D341Med (cell line): ENCODE measurements at regions not wholly inside any gene's neighbourhood (a gene's known extent, or its start where the extent isn't known, plus 50 kb on each side); places are given as distances from the start of the nearest gene placed in this dataset.
"Not testable (repeated sequence)": the region's sequence is repeated elsewhere in the genome, so short reads cannot be mapped to it uniquely, and the experiment has no call there.

ENCODE experiments used
- DNase-seq: peaks from one replicate; pipeline ENCODE4 v3.0.0; 2012; ENCODE audit warnings: low spot score

DNA sequence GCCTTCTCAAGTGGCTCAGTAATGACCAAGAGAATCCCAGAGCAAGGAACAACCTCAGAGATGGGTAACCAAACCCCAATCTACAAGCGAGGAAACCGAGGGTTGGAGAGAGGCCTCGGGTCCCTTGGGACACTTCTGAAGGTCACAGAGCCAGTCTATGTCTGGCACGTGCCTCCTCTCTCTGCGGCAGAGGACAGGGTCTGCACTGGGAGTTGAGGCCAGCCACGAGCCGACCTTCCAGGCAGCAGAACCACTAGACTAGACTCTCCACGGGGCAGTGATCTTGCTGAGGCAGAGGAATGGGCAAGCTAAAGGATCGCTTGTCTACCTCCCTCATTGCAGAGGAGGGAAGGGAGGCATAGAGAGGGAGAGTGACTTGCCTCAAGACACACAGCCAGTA, 100.6 kb upstream of the SMAD3 start:
- DNase-seq, result no peak

DNA sequence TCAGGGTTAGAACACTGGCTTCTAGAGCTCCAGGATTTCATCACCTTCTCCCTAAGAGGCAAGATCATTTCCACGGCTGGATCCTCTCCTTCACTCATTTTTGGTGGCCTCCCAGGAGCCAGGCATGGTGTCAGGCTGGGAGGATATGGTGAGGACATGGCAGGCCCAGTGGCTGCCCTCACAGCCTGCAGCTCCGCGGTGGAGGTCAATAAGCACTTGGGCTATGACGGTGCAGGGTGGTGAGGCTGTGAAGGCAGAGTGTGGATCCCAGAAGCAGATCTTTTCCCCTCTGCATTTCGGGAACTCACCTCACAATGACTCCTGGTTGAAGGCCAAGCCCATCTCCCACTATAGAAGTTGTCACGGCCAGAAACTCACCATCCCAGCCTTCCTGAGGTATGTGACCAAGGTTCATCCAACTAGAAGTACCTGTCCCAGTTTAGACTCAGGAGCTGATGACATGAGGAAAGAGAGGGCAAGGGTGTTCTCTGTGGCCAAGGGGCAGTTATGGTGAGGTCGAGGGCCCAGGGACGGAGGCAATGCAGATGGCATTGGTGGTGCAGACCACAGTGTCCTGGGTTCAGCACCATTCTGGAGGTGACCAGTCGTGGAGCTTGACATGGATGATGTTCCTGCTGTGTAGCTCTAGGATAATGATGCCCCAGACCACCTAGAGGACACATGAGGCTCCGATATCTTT, 100.1 kb upstream of the SMAD3 start:
- DNase-seq, result no peak

DNA sequence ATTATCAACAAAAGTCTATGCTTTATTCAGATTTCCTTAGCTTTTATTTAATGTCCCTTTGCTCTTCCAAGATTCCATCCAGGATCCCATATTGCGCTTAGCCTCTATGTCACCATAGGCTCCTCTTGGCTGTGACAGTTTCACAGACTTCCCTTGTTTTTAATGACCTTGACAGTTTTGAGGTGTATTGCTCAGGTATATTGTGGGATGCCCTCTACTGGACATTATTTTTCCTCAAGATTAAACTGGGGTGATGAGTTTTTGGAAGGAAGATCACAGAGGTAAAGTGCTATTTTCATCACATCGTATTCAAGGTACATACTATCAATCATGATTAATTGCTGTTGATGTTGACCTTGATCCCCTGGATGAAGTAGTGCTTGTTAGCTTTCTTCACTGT, 99.1 kb upstream of the SMAD3 start:
- DNase-seq, result no peak

DNA sequence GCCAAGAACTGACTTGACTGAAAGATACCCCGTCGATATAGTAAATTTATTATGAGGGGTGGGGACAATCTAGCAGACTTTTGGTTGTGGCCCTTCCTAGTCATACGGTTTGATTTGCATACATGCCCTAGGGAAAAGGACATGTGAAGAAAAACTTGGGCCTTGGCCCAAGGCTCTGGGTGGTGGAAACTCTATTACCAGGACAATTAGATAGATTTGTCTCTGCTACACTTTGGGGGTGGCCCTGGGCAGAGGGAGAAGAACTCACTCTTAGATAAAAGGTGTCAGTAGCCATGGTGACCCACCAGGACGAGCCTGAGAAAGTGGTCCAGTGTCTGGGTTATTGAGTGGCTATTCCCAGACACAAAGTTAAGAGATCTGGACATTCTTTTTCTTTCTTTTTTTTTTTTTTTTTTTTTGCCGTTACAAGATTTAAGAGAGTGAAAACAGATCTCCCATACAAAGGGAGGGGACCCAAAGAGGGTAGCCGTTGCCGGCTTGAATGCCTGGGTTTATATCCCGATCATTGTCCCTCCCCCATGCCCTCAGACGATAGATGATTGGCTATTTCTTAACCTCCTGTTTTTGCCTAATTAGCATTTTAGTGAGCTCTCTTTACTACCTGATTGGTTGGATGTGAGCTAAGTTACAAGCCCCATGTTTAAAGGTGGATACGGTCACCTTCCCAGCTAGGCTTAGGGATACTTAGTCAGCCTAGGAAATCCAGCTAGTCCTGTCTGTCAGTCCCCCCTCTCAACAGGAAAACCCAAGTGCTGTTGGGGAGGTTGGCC, 96.4 kb upstream of the SMAD3 start:
- DNase-seq, result no peak

DNA sequence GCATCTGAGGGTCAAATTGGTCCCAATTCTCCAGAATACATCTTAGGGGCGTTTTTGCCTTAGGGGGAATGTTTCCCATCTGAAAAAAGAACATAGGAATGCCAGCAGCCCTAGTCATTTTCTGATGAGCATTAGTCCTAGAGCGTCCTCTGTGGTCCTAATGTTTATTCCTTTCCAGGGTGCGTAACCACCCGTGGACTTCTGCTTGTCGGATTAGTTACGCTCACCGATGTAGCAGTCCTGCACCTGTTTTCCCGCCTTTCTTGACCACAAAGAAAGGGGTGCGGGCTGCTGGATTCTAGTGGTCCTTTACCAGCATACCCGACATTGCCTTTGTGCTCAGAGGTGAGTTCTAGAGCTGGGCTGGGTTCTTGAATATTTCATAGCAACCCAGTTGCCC, 91.3 kb upstream of the SMAD3 start:
- not testable (repeated sequence) for DNase-seq

DNA sequence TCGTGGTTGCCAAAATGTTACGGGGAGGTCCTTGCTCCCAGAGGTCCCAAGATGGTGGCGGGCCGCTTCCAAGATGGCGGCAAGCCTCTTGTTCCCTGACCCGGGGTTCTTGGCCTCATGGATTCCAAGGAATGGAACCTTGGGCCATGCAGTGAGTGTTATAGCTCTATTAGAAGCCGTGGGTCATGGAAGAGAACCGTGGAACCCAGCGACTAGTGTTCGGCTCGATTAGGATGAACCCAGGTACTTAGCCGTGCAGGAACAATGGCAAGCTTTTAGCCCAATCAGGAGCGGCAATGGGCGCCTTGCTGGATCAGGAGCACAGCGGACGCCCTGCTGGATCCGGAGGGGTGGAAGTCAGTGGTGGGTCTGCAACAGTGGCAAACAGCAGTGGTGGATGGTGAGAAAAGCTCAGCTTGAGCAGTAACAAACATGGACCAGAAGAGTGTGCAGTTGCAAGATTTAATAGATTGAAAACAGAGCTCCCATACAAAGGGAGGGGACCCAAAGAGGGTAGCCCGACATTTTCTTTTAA, 89.2 kb upstream of the SMAD3 start:
- DNase-seq, result not testable (repeated sequence)

DNA sequence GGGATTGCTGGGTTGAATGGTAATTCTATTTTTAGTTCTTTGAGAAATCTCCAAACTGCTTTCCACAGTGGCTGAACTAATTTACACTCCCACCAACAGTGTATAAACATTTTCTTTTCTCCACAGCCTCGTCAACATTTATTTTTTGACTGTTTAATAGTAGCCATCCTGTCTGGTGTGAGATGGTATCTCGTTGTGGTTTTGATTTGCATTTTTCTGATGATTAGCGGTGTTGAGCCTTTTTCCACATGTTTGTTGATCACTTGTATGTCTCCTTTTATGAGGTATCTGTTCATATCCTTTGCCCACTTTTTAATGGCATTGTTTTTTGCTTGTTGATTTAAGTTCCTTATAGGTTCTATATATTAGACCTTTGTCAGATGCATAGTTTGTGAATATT, 85.1 kb upstream of the SMAD3 start:
- not testable (repeated sequence) for DNase-seq

DNA sequence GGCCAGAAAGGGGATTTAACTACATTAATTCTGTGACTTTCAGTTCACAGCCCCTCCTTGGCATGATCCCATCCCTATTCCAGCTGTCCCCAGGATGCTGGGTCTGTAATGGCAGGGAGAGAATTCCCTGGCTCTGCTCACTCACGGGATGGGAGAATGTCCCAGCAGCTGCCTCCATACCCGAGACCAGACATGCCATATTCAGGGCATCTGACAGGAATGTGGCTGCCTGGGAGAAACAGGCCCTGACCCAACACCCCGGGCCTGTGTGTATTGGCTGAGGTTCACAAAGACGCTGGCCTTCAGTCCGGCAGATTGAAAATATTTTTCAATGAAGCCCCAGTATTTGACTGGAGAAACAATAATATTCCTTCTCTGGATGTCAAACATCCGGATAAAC, 83.6 kb upstream of the SMAD3 start:
- DNase-seq, result no peak

DNA sequence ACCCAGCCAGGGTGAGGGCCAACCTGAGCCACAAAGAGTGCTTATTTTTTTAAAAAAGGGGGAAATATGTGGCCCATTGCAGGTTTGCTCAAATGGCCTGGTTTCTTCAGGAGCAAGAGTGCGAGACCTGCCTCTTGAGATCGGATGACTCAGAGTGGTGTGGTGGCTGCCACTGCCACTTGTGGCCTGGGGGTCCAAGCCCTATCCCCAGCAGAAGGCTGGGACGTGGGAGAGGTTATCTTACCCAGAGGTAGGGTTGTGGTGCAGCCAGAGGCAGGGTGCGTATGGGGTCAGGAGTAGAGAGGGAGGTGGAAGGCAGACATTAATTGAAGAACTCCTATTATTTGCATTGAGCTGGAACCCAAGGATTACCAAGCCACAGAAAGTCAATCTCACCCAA, 83.2 kb upstream of the SMAD3 start:
- no peak for DNase-seq

DNA sequence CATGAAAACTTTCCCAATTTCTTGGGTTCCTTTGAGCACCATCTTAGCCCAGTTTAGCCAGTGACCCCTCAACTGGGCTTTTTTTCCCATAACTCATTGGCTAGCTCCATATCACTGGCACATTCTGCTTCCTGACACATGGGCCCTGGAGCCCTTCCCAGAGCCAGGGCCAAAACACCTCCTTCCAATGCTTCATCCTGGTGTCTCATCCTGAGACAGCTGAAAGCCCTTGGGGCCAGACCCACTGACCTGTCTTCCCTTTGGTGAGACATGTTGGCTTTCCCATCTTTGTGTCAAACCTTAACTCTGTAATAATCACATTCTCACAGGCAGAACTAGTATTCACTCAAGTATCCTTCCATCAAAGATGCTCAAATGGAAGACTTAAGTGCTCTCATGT, 82.6 kb upstream of the SMAD3 start:
- no peak for DNase-seq

DNA sequence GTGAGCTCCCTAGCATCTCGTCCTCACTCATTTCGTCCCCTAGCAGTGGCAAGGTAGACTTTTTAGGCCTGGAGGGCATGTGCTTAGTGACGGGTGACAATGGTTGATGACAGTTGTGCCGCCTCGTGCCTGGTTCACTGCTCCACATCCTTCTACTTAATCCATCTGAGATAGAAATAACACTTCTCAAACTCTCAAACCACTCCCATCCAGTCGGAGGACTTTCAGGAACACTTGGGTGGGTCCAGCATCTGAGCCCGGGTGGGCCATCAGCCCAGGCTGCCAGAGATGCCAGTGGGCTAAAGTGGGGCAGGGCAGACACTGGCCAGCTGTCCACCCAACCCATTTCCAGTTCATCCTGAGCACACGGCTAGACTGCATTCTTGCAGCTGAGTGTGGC, 79.7 kb upstream of the SMAD3 start:
- DNase-seq, result no peak

DNA sequence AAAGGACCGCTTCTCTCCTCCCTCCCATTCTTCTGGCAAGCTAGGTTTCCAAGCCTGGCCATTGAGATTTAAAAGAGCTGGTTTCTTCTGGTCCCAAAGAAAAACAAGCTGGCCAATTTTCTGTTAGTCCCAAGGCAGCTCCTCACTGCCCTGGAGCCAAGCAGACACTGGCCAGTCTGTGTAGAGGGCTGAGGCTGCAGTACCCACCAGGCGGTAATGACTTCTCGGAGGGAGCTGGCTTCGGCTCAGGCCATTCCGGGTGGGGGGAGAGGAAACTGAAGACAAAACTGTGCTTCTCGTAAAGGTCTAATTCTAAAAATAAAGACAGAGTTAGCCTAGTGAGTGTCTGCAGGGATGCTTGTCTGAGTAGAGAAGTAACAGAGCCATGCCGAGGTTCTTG, 78.5 kb upstream of the SMAD3 start:
- no peak for DNase-seq

DNA sequence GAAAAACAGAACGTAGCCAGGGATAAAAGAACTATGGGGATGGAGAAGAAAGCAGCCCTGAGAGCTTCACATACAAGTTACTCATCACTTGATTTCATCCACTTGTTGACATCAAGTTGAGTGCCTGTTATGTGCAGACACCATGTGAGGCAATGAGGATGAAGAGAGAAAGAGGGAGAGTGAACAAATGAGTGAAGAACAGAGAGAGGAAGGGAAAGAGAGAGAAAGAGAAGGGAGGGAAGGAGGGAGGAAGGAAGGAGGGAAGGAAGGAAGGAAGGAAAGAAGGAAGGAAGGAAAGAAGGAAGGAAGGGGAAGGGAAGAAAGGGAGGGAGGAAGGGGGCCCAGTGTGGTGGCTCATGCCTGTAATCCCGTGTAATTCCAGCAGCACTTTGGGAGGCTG, 72.3 kb upstream of the SMAD3 start:
- no peak for DNase-seq

DNA sequence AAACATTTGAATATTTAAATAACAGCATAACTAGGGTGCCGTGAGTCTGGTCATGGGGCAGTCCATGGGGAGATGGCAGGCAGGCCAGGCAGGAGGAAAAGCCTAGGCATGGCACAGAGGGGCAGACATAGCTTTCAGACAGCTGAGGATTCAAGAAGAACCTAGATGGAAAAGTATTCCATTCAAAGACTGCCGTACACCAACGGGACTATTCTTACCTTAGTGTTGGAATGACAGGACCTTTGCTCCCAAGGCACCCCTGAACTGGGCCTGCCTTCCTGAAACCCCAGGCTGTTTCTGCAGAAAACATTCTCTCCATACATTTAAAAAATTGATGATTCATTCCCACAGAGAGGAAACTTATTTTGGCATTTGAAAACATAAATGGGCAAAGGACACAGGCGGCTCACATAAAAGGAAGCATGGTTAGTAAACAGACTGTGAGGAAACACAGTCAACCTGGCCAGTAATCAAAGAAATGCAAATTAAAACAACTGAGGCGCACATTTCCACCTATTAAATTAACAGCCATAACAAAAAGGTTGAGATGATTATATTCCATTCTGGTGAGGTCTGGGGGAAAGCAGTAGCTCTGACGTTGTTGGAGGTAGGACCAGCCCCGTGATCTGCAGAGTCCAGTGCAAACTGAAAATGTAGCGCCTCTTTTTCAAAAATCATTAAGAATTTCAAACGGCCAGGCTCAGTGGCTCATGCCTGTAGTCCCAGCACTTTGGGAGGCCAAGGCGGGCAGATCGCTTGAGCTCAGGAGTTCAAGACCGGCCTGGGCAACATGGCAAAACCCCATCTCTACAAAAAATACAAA, 71.3 kb upstream of the SMAD3 start:
- no peak for DNase-seq

DNA sequence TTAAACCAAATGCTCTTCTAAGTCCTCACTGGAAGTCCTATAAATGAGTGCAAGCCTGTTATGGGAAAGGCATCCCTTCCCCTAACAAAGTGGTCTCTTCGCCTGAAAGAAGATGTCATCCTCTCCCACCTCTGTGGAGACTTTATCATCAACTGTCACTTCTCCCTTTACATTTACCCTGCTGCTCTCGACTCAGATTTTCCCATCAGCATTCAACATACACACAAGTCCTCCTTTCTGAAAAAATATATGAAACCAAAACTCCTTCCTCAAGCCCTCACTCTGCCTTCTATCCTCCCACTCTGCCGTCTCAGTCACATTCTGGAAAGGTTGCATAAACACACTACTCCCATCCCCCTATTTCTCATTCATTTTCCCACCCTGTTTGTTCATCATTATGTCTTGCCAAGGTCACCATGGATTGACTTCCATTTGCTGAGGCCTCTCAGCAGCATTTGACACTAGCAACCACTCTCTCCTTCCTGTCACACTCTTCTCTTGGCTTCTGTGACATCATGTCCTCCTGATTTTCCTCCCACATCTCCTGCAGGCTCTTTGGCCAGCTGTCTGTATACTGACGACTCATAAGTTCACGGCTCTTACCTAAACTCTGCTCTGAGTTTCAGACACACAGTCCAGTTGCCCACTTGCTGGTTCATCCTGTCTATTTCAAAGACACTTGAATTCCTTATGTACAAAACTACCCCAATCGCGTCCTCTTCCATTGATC, 70.3 kb upstream of the SMAD3 start:
- DNase-seq, result no peak

DNA sequence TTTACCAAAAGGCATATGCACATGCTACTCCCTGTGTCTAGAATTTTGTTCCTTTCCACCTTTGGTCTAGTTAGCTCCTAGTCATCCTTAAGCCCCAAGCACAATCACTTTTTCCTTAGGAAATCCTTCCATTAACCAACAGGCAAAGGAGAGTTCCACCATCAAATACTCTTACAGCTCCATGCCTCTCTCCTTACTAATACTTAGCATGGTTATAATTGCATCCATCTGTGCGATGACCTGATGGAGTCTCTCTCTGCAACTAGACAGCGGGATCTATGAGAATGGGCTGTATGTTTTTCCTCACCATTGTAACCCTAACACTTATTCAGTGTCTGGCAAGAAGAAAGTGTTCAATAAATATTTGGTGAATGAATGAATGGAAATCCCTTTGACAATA, 69.3 kb upstream of the SMAD3 start:
- no peak for DNase-seq

DNA sequence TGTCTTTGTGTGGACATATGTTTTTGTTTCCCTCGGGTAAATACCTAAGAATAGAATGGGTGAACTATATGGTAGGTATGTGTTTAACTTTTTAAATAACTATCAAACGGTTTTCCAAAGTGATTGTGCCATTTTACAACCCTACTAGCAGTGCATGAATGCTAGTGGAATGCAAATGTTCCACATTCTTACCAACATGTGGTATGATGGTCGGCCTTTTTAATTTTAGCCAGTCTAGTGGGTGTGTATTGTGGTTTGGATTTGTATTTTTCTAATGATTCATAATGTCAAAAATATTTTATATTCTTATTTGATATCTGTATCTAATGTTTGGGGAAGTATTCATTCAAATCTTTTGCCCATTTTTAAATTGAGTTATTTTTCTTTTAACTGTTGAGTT, 68.2 kb upstream of the SMAD3 start:
- no peak for DNase-seq

DNA sequence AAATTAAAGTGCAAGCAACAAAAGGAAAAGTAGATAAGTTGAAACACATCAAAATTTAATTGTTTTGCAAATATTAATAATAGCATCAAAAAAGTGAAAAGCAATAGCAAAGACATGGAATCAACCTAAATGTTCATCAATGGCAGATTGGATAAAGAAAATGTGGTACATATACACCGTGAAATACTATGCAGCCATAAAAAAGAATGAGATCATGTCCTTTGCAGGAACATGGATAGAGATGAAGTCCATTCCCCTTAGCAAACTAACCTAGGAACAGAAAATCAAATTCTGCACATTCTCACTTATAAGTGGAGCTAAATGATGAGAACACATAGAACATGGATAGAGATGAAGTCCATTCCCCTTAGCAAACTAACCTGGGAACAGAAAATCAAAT, 67.2 kb upstream of the SMAD3 start:
- DNase-seq, result not testable (repeated sequence)

DNA sequence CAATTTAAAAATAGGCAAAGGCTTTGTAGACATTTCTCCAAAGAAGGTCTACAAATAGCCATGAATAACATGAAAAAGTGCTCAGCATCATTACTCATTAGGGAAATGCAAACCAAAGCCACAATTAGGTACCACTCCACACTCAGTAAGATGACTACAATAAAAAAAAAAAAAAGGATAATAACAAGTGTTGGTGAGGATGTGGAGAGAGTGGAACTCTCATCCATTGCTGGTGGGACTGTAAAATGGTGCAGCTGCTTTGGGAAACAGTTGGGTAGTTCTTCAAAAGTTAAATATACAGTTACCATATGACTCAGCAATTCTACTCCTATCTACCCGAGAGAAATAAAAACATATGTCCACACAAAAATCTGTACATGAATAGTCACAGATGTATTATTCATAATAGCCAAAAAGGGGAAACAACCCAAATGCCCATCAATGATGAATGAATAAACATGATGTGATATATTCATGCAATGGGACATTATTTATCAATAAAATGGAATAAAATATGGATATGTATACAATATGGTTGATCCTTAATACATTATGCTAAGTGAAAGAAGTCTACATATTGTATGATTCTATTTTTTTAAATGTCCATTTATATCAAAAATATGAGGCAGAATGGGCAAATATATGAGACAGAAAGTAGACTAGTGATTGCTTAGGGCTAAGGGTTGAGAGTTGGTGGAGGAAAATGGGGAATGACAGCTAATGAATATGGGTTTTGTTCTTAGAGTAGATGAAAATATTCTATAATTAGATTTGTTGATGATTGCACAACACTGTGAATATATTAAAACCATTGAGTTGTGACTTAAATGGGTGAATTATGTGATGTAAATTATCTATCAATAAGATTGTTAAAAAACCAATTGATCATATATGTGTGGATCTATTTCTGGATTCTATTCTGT, 66.1 kb upstream of the SMAD3 start:
- DNase-seq, result no peak

DNA sequence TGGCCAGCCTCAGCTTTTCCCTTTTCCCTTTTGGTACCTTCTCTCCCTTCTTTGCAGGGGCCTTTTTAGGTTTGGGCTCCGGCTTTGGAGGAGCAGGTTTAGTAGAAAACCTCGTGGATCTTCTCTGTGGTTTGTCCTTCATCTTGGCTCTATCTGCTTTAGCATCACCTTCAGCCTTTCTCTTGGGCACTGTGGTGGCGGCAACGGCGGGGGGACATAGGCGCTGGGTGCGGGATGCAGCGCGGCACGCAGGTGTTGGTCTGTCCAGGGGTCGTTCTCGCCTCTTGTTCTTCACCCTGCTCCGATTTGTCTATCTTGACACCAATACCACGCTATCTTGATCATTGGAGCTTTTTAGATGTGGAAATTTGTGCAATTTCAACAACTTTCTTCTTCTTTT, 64.5 kb upstream of the SMAD3 start:
- no peak for DNase-seq

DNA sequence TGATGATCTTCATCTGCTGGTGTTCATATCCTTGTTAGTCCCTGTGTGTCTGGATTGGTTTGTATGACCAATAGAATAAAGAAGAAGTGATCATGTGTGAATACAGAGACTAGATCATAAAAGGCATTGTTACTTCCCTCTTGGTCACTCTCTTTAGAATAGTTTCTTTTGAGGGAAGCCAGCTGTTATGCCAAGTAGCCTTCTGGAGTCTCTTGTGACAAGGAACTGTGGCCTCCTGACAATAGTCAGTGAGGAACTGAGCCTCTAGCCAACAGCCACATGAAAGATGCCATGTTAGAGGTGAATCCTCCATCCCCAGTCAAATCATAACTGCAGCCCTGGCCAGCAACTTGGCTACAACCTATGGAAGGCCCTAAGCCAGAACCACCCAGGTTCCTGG, 63.0 kb upstream of the SMAD3 start:
- no peak for DNase-seq
